Omental fat pad (tissue), 3 donors: ENCODE measurements at regions not wholly inside any gene's neighbourhood (a gene's known extent, or its start where the extent isn't known, plus 50 kb on each side); places are given as distances from the start of the nearest gene placed in this dataset. TPM values are rescaled to one million over a fixed set of nuclear protein-coding genes. Genes with fewer than 3 reads are reported as not detected.

ENCODE experiments used
- ATAC-seq: fragments of 150-250 bp; one replicate; pipeline ENCODE4 v1.9.1; 2016; ENCODE audit warnings: mild to moderate bottlenecking, moderate library complexity; ENCODE audit not compliant: low FRiP score
- DNase-seq: peaks from one replicate; pipeline ENCODE4 v3.0.0-alpha.2; 2019; ENCODE audit warnings: low spot score
- CTCF ChIP-seq, 3 donors: fragments of 450-650 bp; IDR thresholded peaks; one replicate each; pipeline ENCODE4 v1.5.1; 2016 to 2017; ENCODE audit warnings: antibody characterized with exemption in 3 of 3, mild to moderate bottlenecking in 3 of 3, moderate library complexity in 2 of 3
- small RNA-seq: library from RNA; depleted of rRNA; stranded (forward); fragments of <200 nt; gene quantifications from one replicate; pipeline ENCODE3, GENCODE V24; 2016

GRCh38 chr7:120205101-120205500 is 67.9 kb upstream of the KCND2 start:
- DNase-seq (no peak), ATAC-seq (no peak)
- TF ChIP-seq CTCF (IDR thresholded peaks at IDR 0.05): no peak

GRCh38 chr7:120207037-120207436 is 65.9 kb upstream of the KCND2 start:
- TF ChIP-seq CTCF (IDR thresholded peaks at IDR 0.05): no peak
- DNase-seq (no peak), ATAC-seq (no peak)

- TF ChIP-seq CTCF (IDR thresholded peaks at IDR 0.05): no peak
- DNase-seq: no peak
- ATAC-seq: no peak
Observed at GRCh38 chr7:120215654-120216053, 57.3 kb upstream of the KCND2 start.

GRCh38 chr7:120216947-120217346 is 56.0 kb upstream of the KCND2 start:
- no peak for DNase-seq
- ATAC-seq: no peak
- no peak for TF ChIP-seq CTCF (IDR thresholded peaks at IDR 0.05)

- no peak for DNase-seq
- ATAC-seq: no peak
- no peak for TF ChIP-seq CTCF (IDR thresholded peaks at IDR 0.05)
Observed at GRCh38 chr7:120218712-120219111, 54.3 kb upstream of the KCND2 start.

- DNase-seq (no peak), ATAC-seq (no peak)
- no peak for TF ChIP-seq CTCF (IDR thresholded peaks at IDR 0.05)
Observed at GRCh38 chr7:120221666-120222065, 51.3 kb upstream of the KCND2 start.

Small RNA genes lying in the stretch of these regions (small RNA-seq; reads per million reads assigned to genes)
- not detected for gene RNU1-29P
